Kidney epithelial cell (primary cell): ENCODE measurements at regions not wholly inside any gene's neighbourhood (a gene's known extent, or its start where the extent isn't known, plus 50 kb on each side); places are given as distances from the start of the nearest gene placed in this dataset.
"Not testable (repeated sequence)": the region's sequence is repeated elsewhere in the genome, so short reads cannot be mapped to it uniquely, and the experiment has no call there.

Experiments
- DNase-seq: peaks from one replicate; pipeline ENCODE4 v3.0.0-alpha.2; 2010; ENCODE audit warnings: low read depth
- H3K27me3 ChIP-seq: 2 replicates; pipeline ENCODE4 v1.6.0; 2011; ENCODE audit warnings: low read length; ENCODE audit not compliant: control insufficient read depth, insufficient read depth
- H3K36me3 ChIP-seq: 2 replicates; pipeline ENCODE4 v1.5.1; 2011; ENCODE audit warnings: low read length; ENCODE audit not compliant: control insufficient read depth, insufficient read depth
- H3K4me3 ChIP-seq: 2 replicates; pipeline ENCODE4 v1.5.1; 2011; ENCODE audit warnings: low read depth, mild to moderate bottlenecking, control low read depth, low read length
- CTCF ChIP-seq: IDR thresholded peaks from 2 replicates; pipeline ENCODE4 v1.5.1; 2011; ENCODE audit warnings: mild to moderate bottlenecking, moderate library complexity, low read length, control low read depth, inconsistent platforms; ENCODE audit not compliant: insufficient read depth, poor library complexity, severe bottlenecking

GRCh38 chr14:104405360-104406226 lies 174.0 kb upstream of the C14orf180 start:
- no peaks in the 10 kb centered on the region for H3K36me3 ChIP-seq
- no peak overlapping the region for H3K4me3 ChIP-seq
- no peaks in the 10 kb centered on the region for H3K27me3 ChIP-seq
- TF ChIP-seq CTCF: no peak
- no peak for DNase-seq

GRCh38 chr14:104406831-104407230 lies 172.7 kb upstream of the C14orf180 start:
- no peak for TF ChIP-seq CTCF
- no peak overlapping the region for H3K4me3 ChIP-seq
- DNase-seq: no peak
- H3K27me3 ChIP-seq: no peaks in the 10 kb centered on the region
- no peaks in the 10 kb centered on the region for H3K36me3 ChIP-seq

GRCh38 chr14:104416383-104416782 lies 163.2 kb upstream of the C14orf180 start:
- Histone ChIP-seq H3K27me3 (peaks cover 2% of the 10 kb centered on the region), H3K36me3 (no peaks in the 10 kb centered on the region), H3K4me3 (no peak overlapping the region)
- DNase-seq: no peak
- no peak for TF ChIP-seq CTCF

GRCh38 chr14:104419865-104420505 lies 159.6 kb upstream of the C14orf180 start:
- Histone ChIP-seq H3K27me3 (peaks cover 34% of the 10 kb centered on the region), H3K36me3 (no peaks in the 10 kb centered on the region), H3K4me3 (no peak overlapping the region)
- no peak for DNase-seq
- TF ChIP-seq CTCF: no peak

GRCh38 chr14:104420523-104420922 lies 159.0 kb upstream of the C14orf180 start:
- not testable (repeated sequence) for DNase-seq, H3K36me3 ChIP-seq, H3K4me3 ChIP-seq
- H3K27me3 ChIP-seq: peaks cover 37% of the 10 kb centered on the region

GRCh38 chr14:104420990-104421389 lies 158.6 kb upstream of the C14orf180 start:
- DNase-seq: no peak
- H3K36me3 ChIP-seq: no peaks in the 10 kb centered on the region
- peaks cover 42% of the 10 kb centered on the region for H3K27me3 ChIP-seq
- no peak overlapping the region for H3K4me3 ChIP-seq
- no peak for TF ChIP-seq CTCF
